RWPE1 (cell line): ENCODE measurements at regions not wholly inside any gene's neighbourhood (a gene's known extent, or its start where the extent isn't known, plus 50 kb on each side); places are given as distances from the start of the nearest gene placed in this dataset.

Source experiments
- CTCF ChIA-PET: fragments of 350-600 bp; sonication (Branson Sonifier 250); formaldehyde crosslinking; extraction: SDS; loops from one replicate; lab custom pipeline; 2021; lab: Yijun Ruan, JAX
- POLR2A ChIA-PET: fragments of 400-600 bp; formaldehyde crosslinking; extraction: SDS; loops from one replicate; lab custom pipeline; 2020; ENCODE audit warnings: antibody characterized with exemption; ENCODE audit not compliant: low non-redundant PET; lab: Yijun Ruan, JAX
- DNase-seq: peaks from one replicate; pipeline ENCODE4 v3.0.0; 2012; ENCODE audit warnings: low spot score
- H3K27ac ChIP-seq: fragments of 450-650 bp; 2 replicates; pipeline ENCODE4 v1.5.1; 2017
- TF ChIP-seq, protein P1 (sequence below): fragments of 450-650 bp; conservative IDR thresholded peaks from 2 replicates; pipeline ENCODE4 v1.5.1; 2017; ENCODE audit warnings: low read depth, mild to moderate bottlenecking

DNA sequence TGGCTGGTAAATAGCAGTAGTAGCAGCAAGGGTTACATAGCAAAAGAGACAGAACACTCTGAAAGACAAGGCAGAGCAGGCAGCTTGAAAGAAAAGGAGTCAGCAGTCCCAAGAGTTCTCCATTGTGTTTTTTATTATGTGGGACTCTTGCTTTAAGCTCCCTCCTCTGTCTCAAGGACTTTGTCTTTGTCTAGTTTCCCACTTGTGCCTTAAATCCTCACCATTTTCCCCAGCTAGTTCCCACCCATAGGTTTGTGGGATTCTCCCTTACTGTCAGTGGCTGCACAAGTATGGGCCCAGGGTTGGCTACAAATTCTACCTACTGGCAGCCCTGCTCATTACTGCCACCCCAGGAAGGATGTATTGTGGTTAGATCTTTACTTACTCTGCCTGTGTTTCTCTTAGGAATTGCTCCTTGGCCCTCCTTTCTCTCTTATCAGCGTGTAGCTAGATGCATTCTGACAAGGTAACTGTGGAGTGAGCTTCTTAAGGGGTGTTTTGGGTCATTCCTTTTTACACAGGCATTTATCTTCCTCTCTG lies 413.4 kb upstream of the PCDH9 start:
- no peak overlapping the region for H3K27ac ChIP-seq
- DNase-seq, result no peak
- CTCF ChIA-PET, result interaction anchor here (0.6 to 0.7 kb wide), 2 partner anchors 574 to 763 kb away, joined by 3 to 6 read pairs; no protein-coding TSS in a partner anchor
- TF ChIP-seq, protein P1, sequence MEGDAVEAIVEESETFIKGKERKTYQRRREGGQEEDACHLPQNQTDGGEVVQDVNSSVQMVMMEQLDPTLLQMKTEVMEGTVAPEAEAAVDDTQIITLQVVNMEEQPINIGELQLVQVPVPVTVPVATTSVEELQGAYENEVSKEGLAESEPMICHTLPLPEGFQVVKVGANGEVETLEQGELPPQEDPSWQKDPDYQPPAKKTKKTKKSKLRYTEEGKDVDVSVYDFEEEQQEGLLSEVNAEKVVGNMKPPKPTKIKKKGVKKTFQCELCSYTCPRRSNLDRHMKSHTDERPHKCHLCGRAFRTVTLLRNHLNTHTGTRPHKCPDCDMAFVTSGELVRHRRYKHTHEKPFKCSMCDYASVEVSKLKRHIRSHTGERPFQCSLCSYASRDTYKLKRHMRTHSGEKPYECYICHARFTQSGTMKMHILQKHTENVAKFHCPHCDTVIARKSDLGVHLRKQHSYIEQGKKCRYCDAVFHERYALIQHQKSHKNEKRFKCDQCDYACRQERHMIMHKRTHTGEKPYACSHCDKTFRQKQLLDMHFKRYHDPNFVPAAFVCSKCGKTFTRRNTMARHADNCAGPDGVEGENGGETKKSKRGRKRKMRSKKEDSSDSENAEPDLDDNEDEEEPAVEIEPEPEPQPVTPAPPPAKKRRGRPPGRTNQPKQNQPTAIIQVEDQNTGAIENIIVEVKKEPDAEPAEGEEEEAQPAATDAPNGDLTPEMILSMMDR, result no peak
- POLR2A ChIA-PET, result no interaction called here

DNA sequence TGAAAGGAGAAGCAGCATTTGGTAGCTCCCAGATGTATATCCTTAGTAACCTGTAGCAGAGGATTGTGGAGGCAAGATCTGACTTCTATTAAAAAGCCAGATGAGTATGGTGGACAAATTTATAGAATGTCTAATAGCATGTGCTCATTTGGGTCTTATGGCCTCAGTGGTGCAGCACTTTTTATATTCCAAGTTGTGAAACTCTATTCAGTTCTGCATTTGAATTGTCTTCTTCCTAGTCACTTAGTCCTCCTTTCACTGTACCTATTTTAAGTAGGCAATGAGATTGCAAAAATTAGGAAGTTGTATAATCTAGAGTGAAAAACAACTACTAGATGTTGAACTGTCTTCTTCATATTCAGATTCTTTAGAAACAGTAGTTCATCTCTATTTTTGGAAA lies 412.5 kb upstream of the PCDH9 start:
- TF ChIP-seq, protein P1, result no peak
- CTCF ChIA-PET, result no interaction called here
- POLR2A ChIA-PET, result no interaction called here
- no peak for DNase-seq
- no peak overlapping the region for H3K27ac ChIP-seq

DNA sequence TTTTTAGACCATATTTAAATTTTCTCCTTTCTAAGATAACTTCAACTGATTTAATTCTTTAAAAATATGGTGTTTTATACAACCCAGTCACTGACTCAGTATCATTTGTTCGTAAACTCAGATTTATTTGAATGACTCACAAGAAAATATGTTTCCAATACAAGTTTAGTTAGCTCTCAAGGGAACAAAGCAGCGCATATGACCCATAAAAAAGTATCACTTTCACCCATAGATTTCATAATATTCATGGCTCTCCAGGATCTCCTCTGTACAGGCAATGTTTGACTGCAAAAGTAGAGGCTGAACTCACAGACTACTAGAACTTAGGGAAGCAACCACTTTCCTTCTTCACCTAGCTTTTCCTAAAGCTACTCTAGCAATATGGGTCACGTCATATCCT lies 405.6 kb upstream of the PCDH9 start:
- H3K27ac ChIP-seq, result no peak overlapping the region
- DNase-seq, result no peak
- CTCF ChIA-PET, result interaction anchor here (0.6 kb wide), 1 partner anchor 1292 kb away, joined by 3 read pairs; no protein-coding TSS in a partner anchor
- TF ChIP-seq, protein P1, result no peak
- POLR2A ChIA-PET, result no interaction called here

DNA sequence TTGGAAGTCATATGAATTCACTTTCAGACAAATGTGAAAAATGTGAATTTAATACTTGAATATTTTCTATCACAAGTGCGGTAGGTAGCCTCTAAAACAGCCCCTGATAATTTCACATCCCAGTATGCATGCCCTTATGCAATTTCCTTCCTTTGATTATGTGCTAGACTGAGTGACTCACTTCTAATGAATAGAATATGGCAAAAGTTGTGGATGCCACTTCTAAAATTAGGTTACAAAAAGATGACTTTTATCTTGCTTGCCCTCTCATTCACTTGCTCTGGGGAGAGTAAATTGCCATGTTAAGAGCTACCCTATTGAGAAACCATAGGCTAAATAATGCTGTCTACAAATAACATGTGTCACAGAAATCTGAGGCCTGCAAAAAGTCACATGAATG lies 402.5 kb upstream of the PCDH9 start:
- CTCF ChIA-PET, result no interaction called here
- POLR2A ChIA-PET, result no interaction called here
- H3K27ac ChIP-seq, result no peak overlapping the region
- TF ChIP-seq, protein P1, result no peak
- DNase-seq, result no peak

DNA sequence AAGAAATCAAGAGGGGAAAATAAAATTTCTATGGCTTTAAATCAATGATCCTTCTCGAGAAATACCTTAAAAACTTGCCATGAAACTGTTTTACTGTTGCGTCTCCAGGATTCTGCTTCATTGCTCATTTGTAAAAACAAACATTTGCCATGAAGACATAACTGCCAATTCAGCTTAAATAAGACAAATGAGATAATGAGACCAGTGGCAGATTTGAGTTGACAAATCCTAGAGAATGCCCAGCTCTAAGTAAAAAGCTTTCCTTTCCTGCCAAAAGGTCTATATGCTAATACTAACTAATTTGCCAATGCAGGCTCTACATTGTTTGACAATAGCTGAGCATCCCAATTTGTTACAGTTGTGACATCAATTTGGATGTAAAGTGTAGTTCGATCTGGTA lies 400.5 kb upstream of the PCDH9 start:
- CTCF ChIA-PET, result interaction anchor here (0.6 kb wide), 1 partner anchor 1365 kb away, joined by 3 read pairs; no protein-coding TSS in a partner anchor
- H3K27ac ChIP-seq, result no peak overlapping the region
- TF ChIP-seq, protein P1, result no peak
- POLR2A ChIA-PET, result no interaction called here
- DNase-seq, result no peak

DNA sequence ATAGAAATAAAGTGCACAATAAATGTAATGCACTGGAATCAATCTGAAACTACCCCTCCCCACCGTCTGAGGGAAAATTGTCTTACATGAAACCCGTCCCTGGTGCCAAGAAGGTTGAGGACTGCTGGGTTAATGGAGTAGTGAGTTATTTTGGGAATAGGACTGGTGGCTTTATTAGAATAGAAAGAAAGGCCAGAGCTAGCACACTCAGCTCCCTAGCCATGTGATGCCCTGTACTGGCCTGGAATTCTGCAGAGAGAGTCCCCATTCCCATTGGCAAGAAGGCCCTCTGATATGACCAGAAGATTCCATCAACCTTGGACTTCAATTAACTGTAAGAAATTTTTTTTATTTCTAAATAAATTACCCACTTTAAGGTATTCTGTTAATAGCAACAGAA lies 393.5 kb upstream of the PCDH9 start:
- CTCF ChIA-PET, result no interaction called here
- no peak overlapping the region for H3K27ac ChIP-seq
- POLR2A ChIA-PET, result no interaction called here
- TF ChIP-seq, protein P1, result no peak
- DNase-seq, result no peak

DNA sequence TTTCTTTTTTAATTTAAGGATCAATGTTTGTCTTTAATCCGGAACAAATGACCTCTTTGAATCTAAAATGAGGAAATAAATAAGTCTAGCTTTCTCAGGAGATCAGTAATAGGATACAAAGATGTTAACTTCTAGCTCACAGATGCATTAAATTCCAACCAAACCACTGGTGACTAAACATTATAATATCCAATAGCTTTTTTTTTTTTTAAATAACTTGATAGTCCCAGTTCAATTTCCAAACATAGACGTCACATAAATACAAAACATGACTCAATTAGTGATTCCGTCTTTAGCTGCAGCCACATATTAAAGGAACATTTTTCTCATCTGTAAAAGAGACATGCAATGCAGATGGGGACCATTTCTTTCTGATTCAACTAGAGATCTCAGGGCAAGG lies 390.5 kb upstream of the PCDH9 start:
- TF ChIP-seq, protein P1, result no peak
- DNase-seq, result no peak
- POLR2A ChIA-PET, result no interaction called here
- CTCF ChIA-PET, result no interaction called here
- no peak overlapping the region for H3K27ac ChIP-seq
